DMS153 treated with DMSO at 0.1 percent for 48 hours (cell line): ENCODE measurements at regions not wholly inside any gene's neighbourhood (a gene's known extent, or its start where the extent isn't known, plus 50 kb on each side); places are given as distances from the start of the nearest gene placed in this dataset.
"Not testable (repeated sequence)": the region's sequence is repeated elsewhere in the genome, so short reads cannot be mapped to it uniquely, and the experiment has no call there.

Experiments
- DNase-seq: peaks from one replicate; lab custom pipeline; 2025; ENCODE audit not compliant: unreplicated experiment; lab: John Stamatoyannopoulos, UW

DNA sequence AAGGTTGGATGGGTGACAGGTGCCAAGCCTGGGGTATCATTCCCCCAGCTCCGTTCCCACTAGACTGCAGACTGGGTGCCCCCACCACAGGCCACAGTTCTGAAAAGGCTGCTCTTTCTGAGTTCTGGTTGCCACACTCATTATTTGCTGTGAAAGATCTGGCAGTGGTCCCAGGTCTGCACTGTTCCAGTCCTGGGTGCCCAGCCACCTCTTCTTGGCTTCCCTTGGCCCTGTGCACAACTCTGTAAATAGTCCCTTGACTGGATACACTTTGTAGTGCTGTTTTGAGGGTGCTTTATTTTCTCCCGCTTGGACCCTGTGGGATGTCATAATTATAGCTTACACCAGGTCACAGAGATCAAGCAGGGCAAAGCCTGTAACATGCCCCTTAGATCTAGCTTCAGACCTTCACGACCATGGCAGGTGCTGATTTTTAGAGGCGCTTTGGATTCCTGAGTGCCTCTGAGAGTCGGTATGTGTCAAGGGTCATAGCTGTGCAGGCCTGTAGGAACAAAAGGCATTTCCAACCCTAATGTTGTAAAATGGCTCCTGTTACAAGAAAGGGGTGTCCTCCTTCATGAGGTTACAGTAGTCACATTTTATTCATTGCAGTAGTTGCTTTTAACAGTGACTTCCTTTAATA lies 344.9 kb downstream of the ICE1 start:
- peak; percentile 45 for DNase-seq

DNA sequence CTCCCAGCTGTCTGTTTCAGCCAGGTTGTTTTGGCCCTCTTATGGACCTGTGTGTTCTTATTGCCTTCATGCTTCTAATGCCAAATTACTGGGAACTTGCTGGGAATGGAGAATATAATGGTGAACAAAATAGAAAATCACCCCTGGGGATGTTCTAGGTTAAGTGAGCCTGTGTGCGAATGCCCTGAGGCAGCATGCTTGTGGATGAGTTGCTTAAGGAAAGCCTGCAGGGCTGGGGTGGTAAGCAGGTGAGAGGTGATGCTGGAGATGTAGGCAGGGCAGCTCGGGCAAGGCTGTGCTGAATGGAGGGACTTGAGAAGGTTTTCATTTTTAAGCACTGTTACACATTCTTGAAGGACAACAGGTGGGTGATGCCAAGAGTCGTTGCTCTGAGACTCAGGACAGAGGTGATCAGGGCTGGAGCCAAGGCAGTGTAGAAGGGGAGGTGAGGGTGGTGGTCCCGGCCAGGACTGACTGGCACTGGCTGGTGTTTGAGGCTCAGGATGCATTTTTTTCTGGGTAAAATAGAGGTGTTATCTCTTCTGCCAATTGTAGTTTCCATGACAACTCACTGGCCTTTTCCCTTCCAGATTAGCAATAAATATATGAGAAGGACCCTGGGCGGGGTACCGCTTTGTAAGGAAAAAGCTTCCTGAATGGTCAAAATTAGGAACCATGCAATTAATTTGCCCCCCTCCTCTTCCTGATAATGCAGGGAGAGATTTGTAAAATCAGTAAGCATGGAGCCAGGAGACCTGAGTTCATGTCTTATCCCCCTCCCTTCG lies 342.8 kb downstream of the ICE1 start:
- no peak for DNase-seq

DNA sequence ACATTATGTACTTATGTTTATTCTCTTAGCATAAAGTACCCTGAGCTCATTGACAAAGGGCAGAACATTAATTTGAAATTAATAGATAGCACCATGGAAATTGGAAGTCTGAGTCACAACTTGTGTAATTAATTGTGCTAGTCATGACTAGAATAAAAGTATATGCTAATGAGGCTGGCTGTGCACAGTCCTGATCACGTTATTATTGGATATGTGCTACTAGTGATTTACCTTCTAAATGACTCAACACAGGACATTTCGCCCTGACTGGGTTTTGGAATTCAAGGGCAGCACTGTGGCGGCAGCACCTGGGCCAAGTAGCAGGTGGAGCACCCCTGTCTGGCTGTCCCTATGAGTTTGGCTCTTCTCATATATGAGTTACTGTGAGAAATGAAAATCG lies 341.8 kb downstream of the ICE1 start:
- no peak for DNase-seq

DNA sequence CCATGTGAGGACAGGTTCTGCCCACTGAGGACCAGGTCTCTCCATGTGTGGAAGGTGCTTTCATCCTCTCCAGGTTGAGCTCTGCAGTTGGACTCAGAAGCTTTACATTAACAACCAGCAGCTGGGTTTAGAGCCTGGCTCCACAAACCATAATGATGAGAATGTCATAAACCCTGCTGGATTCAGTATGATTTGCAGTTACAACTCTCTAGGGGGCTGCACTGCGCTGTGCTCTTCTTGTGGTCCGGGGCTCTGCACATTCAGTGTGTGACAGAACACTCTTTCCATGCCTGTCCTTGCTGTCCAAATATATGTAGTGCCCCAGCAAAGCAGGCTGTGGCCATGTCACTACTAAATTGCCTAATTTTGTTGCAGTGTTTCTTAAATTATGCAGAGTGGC lies 334.3 kb downstream of the ICE1 start:
- DNase-seq = no peak

DNA sequence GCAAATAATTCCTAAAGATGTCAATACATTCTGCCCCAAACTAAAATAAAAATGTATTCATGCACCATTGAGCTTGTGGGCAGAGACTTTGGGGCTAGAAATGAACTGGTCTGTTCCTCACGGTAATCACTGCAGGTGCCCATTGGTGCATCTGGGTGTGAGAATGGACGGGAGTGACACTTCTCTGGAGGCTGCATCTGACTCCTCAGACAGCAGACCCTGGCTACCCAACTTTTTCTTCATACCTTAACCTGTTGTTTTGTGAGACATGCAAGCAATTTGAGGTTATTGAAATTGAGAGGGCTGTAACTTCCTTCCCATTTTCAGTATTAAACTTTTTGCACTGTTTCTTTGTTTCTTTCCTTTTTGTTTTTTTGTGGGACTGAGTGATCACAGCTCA lies 333.4 kb downstream of the ICE1 start:
- DNase-seq = no peak

DNA sequence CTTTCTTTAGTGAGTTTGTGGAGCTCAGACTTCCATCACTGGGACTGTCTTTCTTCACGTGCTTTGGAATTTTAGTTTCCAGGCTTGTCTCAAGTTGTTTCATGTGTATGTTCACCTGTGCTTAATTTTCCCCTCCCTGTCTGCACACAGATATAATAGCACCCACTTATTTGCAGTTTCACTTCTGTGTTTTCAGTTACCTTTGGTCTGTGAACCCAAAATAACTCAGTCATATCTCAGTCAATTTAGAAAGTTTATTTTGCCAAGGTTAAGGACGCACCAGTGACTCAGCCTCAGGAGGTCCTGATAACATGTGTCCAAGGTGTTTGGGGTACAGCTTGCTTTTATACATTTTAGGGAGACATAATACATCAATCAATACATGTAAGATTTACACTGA lies 330.4 kb downstream of the ICE1 start:
- no peak for DNase-seq

DNA sequence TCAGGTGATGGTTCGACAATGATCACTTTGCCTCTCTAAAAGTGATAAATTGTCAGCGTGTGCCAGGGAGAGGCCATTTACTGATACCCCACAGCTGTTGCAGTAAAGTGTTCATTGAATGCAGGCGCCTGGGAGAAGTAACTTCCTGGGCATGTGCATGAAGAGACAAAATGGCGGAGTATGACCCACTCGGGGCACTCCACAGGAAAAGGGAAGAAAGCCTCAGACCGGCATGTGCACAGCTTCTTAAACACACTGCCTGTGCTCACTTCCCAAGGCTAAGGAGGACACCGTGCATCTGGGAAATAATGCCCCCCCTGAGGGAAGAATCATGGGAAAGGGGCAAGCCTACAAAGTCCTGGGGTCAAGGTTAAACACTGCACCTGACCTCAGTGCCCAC lies 329.5 kb downstream of the ICE1 start:
- DNase-seq = peak; percentile 91

DNA sequence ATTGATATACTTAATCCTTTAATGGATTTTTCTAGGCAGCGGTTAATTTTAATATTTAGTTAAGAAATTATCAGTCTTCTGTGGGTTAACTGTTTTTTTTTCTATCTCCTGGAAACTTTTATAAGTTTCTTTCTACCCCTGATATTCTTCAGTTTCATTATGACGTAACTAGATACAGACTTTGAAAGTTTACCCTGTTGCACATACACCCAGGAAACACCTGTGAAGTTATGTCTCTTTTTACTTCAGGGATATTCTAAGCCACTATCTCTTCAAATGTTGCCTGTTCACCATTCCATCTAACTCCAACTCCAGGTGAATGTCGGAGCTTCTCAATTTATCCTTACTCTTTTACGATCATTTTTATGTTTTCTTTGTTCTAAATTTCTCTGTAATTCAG lies 329.0 kb downstream of the ICE1 start:
- no peak for DNase-seq

DNA sequence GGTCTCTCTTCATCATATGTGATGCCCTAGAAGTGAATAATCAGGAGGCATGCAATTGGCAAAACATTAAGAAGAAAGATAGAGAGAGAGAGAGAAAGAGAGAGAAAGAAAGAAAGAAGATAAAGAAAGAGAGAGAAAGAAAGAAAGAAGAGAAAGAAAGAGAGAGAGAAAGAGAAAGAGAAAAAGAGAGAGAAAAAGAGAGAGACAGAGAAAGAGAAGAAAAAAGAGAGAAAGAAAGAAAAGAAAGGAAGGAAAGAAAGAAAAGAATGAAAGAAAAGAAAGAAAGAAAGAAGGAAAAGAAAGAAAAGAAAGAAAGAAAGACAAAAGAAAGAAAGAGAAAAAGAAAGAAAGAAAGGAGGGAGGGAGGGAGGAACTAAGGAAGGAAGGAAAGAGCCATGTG lies 318.9 kb downstream of the ICE1 start:
- no peak for DNase-seq

DNA sequence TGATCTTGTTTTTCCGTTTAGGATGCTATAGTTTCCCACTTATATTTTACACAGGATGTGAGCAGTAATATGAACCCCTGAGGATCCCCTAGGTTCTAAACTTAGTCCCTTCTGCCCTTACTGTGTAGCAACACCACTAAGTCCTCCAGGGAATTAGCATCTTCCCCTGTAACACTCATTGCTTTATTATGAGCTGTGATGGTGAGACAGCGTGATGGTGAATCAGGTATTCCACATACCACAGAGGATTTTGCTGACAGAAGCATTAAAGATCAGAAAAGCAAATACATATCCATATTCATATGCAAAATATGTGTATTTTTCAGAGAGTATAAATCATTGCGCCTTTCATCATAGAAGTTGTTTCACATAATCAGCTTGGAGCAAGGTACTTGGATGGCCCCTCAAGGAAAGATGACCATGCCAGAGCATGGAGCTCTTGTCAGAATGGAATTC lies 317.0 kb downstream of the ICE1 start:
- no peak for DNase-seq

DNA sequence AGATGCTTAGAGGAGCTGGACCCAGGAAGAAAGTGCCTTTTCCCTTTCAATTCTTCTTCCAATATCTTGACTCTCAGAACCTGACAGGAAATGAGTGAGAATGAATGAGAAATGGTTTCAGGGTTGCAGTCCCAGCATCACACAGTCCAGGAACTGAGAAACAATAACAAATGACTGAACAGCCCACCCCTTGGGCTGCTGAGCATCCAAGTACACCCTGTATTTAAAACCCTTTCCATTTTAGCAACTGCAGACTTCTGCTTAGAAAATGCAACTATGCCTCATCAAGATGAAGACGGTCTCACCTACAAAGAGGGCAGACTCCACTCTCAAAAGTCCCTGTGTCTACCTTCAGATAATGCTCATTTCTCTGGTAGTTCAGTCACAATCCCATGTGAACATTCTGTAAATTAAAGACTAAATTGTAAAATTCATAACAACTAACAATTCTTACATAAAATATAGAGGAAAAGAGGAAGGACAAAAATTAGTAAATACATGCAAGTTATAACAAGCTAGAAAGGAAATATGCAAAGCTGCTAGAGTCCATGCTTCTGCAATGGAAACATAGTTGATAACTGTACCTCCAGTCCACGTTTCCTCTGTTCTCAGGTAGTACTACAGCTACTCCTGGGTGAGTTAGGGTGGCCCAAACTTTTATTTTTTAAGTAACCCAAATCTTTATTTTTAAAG lies 316.5 kb downstream of the ICE1 start:
- DNase-seq = no peak

DNA sequence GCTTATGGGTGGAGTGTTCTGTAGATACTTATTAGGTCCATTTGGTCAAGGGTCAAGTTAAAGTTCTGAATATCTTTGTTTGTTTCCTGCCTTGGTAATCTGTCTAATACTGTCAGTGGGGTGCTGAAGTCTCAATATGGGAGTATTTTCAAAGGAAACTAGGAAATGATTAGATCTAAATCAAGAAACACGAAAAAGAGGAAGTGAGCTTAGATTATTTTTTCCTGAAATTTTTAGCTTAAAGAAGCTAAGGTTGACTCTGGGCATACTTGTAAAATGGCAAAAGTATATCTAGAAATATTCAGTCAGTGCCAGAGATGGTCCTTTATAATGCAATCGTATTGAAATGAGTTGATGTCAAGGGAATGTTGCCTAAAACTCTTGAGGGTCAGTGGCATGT lies 313.5 kb downstream of the ICE1 start:
- no peak for DNase-seq

DNA sequence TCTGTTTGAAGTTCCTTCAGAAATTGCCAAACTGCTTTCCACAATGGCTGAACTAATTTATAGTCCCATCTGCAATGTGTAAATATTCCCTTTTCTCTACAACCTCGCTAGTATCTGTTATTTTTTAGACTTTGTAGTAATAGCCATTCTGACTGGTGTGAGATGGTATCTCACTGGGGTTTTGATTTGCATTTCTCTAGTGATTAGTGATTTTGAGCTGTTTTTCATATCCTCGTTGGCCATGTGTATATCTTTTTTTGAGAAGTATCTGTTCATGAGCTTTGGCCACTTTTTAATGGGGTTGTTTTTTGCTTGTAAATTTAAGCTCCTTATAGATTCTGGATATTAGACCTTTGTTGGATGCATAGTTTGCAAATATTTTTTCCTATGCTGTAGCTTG lies 310.6 kb downstream of the ICE1 start:
- not testable (repeated sequence) for DNase-seq

DNA sequence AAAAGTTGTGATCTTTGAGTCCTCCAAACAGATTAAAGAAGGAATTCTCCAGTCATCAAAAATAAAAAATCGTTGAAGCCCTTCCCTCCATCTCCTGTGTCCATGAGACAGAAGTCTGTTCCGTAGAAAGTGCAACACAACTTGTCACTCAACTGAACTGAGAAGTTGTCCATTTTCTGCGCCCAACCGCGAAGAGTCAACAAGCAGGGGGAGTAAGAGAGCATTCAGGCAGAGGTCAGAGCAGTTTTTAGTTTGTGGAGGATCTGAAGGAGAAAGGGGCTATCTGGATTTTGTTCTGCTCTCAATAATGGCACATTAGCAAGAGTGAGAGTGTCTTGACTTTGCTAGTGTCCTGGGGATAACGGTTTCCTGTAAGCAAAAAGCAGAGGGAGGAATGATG lies 303.9 kb downstream of the ICE1 start:
- no peak for DNase-seq

DNA sequence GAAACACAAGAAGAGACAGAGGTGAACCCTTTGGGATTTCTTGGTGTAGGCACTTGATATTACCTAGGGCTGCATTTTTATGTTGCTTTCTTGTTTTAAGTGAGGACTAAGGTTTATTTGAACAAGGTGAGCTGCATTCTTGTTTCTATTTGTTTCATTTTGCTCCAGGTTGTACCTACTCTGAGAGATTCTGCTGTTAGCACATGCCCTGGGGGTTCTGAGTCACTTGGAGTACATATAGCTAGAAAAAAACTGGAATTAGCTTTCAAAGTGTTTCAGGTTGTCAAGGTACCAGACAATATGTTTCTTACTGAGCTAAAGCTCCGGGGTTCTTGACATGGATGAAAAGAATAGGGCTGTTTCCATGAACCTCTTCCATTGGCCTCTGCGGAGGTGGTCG lies 299.4 kb downstream of the ICE1 start:
- no peak for DNase-seq

DNA sequence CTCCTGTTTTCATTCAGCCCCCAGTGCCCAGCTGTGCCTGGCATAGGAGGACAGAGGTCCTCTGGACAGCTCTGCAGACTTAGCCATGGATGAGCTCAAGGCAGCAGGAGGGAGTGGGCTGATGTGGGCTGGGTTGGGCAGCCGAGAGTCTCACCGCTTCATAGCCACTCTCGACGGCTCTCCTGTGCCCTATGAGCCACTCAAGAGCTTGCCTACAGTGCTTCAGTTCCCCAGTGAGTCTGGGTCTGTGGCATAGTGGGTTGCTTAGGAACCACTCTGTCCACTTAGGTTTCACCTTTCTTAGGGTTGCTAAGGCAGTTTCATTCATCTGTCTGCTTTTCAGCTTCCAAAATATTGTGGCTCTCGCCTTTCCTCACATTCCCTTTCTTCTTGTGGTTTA lies 296.8 kb downstream of the ICE1 start:
- DNase-seq = no peak

DNA sequence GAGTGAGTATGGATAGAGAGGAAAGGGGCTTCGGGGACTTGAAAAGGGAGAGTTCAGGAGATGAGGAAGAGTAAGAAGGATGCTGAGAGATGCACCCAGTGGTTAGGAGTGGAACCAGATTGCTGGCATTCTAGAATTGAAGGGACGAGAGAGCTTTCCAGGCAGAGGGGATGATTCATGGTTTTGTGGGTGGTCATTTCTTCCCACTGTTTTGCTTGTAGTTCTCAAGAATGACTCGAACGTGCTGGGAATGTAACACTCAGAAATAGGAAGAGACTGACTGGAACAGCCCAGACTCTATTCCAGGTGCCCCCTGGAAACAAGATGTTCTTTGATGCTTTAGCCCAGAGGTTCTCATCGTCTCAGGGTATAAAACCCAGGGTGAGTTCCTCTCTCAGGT lies 294.2 kb downstream of the ICE1 start:
- no peak for DNase-seq

DNA sequence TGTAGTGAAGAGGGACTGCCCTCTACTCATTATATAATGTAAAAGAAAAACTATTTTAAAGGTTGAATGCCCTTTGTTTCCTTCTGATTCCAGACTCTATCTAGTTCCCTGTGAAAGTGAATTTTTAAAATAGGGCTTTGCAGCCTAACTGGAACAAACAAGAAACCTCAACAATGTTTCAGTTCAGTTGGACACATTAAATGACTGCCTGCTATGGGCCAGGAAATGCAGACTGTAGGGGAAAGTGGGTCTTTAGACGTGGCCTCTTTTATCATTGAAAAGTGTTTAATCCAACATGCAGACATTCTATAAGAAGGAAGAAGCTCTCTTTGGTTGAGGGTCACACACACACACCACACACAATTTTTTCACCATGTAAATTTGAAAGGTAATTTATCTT lies 289.1 kb downstream of the ICE1 start:
- DNase-seq = no peak

DNA sequence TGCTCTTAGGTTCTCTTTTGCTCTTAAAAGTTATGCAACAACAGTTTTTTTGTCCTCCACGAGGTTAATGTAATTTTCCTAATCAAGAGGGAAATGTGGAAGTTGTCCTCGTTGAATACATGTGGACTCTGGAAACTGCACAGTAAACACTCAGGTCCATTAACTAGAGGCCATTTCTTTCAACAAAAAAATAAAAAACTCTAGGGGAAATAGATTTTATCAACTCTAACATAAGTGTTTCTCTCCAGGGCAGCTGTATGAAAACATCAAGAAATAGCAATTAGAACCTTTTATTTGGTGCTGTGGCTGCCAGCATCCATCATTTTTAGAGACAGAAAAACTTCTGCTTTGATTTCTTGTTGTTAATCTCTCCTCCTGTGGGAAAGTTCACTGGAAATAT lies 288.6 kb downstream of the ICE1 start:
- peak; percentile 22 for DNase-seq

DNA sequence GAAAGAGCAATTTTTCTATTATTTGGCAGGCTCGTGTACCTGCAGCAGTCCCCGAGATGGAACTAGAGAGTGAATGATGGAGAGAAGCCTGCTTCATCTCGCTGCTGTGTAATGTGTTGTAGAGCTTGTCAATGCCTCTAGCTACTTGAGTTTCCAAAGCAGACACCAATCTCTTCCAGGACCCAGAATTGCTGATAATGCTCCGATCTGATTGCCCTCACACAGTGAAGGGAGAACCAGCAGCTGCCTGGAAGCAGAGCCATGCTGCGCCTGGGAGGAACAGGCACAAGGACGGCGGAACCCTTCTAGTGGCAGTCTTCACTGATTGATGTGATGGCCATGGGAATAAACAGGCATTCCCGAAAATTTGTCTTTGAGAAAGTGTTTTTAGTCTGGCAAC lies 288.0 kb downstream of the ICE1 start:
- DNase-seq = no peak

DNA sequence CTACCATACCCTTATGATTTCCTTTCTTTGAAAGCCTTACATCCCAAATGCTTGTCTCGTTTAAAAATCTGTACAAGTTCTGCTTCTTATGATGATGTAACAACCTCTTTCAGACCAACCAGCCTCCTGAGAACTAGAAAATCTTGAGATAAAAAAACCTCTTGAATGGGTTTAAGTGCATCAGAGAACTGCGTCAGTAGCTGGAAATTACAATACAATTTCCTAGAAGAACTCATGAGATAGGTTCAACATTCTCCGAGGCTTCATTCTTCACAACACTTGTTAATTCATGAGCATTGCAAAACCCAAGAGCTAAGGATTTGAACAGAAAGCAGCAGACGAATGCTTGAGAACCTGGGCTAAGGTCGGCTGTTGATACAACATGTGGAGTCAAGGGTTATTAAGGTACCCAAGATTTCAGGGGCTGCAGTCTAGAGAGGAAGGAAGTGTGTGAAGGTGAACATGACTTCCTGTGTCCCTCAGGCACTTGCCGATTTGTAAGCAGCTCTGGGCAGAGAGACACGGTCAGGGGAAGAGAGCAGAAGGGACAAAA lies 286.0 kb downstream of the ICE1 start:
- DNase-seq = no peak

DNA sequence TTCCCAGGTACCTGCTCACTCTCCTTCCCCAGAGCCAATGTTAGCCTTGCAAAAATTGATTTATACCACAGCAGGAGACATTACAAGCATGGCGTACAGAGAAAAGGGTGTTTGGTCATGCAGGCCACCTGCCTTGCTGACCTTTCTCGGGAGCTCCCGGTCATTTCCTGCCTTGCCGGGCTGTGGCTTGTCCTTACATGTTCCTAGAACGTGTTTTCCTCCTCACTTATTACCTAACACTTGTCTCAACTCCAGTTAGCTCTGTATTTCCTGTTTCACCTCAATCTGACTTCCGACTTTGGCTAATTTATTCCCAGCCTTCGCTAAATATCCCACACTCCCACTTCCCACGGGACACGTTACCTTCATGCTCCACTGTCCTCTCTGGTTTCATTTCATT lies 282.5 kb downstream of the ICE1 start:
- DNase-seq = peak; percentile 30
